ENCODE measurements at regions not wholly inside any gene's neighbourhood (a gene's known extent, or its start where the extent isn't known, plus 50 kb on each side); places are given as distances from the start of the nearest gene placed in this dataset.

- TF ChIP-seq ZBTB10 (tag by site-specific recombination; IDR thresholded peaks at IDR 0.05): no peak
- no peak for TF ChIP-seq ZNF394 (tag by site-specific recombination; IDR thresholded peaks at IDR 0.05; ENCODE audit: borderline replicate concordance)
- no peak for TF ChIP-seq ZBTB17 (tag by site-specific recombination; IDR thresholded peaks at IDR 0.05)
Observed at GRCh38 chr3:194854206-194854605, 168.5 kb downstream of the FAM43A start (continued).

GRCh38 chr3:194854659-194855390 lies 169.1 kb downstream of the FAM43A start:
- TF ChIP-seq ZNF449 (tag by site-specific recombination; IDR thresholded peaks at IDR 0.05) (no peak), FEZF1 (tag by site-specific recombination; IDR thresholded peaks at IDR 0.05) (no peak), KLF7 (tag by site-specific recombination; IDR thresholded peaks at IDR 0.05; ENCODE audit: borderline replicate concordance) (no peak), PRDM4 (tag by site-specific recombination; IDR thresholded peaks at IDR 0.05) (no peak), ZNF423 (tag by site-specific recombination; IDR thresholded peaks at IDR 0.05) (no peak), ZNF140 (tag by site-specific recombination; IDR thresholded peaks at IDR 0.05) (no peak), ZNF16 (tag by site-specific recombination; IDR thresholded peaks at IDR 0.05; ENCODE audit: low read depth) (no peak), ZNF843 (tag by site-specific recombination; IDR thresholded peaks at IDR 0.05) (no peak), ZNF202 (tag by site-specific recombination; IDR thresholded peaks at IDR 0.05; ENCODE audit: borderline replicate concordance) (no peak), KLF16 (tag by site-specific recombination; IDR thresholded peaks at IDR 0.05) (no peak), SCRT2 (tag by site-specific recombination; IDR thresholded peaks at IDR 0.05) (no peak), ZNF274 (IDR thresholded peaks at IDR 0.05; ENCODE audit: low read length) (no peak), ZNF274 (tag by site-specific recombination; IDR thresholded peaks at IDR 0.05; ENCODE audit: borderline replicate concordance) (no peak), ZNF596 (tag by site-specific recombination; IDR thresholded peaks at IDR 0.05) (no peak), OVOL3 (tag by site-specific recombination; IDR thresholded peaks at IDR 0.05) (no peak)
- CTCF ChIA-PET: interaction anchor here (0.6 to 0.8 kb wide), 2 partner anchors 13 to 192 kb away, joined by 3 read pairs; no protein-coding TSS in a partner anchor
- no peaks in the 10 kb centered on the region for H3K4me1 ChIP-seq (ENCODE audit: control insufficient read depth, insufficient read depth, low read length)
- no peak overlapping the region for H3K4me3 ChIP-seq (ENCODE audit: low read depth, low read length)
- no peaks in the 10 kb centered on the region for H3K9me3 ChIP-seq (ENCODE audit: control insufficient read depth, insufficient read depth, low read depth, low read length)
- POLR2A ChIA-PET: no interaction called here
- no peaks in the 10 kb centered on the region for H3K36me3 ChIP-seq (ENCODE audit: control insufficient read depth in 2 of 2, insufficient read depth in 1 of 2, low read length in 2 of 2)
- no peak overlapping the region for H3K27ac ChIP-seq (ENCODE audit: extremely low read depth, low read depth, low read length)
